HCT116 (cell line): ENCODE measurements at regions not wholly inside any gene's neighbourhood (a gene's known extent, or its start where the extent isn't known, plus 50 kb on each side); places are given as distances from the start of the nearest gene placed in this dataset.

Experiments used
- ATAC-seq: fragments of 200-7000 bp; cut with Tn5 transposase; 2 replicates; pipeline ENCODE4 v1.9.1; 2020; ENCODE audit warnings: mild to moderate bottlenecking, moderate library complexity
- BruUV-seq: library from RNA; stranded (reverse); fragments of 400-500 nt; replicated peaks from 2 replicates; lab custom pipeline; 2021; lab: Mats Ljungman, UMichigan
- CTCF ChIA-PET: fragments of 300-600 bp; sonication (Branson Sonifier 250); formaldehyde crosslinking; loops from one replicate; lab custom pipeline; 2021; ENCODE audit warnings: antibody characterized with exemption; lab: Charles Lee
- POLR2A ChIA-PET: fragments of 300-600, 350-600 bp; sonication (Branson Sonifier 250); formaldehyde crosslinking; loops from one replicate; lab custom pipeline; 2021; ENCODE audit warnings: antibody characterized with exemption; lab: Charles Lee
- RAD21 ChIA-PET, 2 experiments: fragments of 300-600 bp; sonication (Branson Sonifier 250); formaldehyde crosslinking; loops; one replicate each; lab custom pipeline; 2023; ENCODE audit warnings: low total read pairs in 2 of 2; ENCODE audit not compliant: uncharacterized antibody in 2 of 2, unreplicated experiment in 2 of 2, low non-redundant PET in 1 of 2; lab: Charles Lee
- DNase-seq: peaks from one replicate; pipeline ENCODE4 v3.0.0-alpha.2; 2010; ENCODE audit warnings: low read depth, low spot score
- H2AFZ ChIP-seq: fragments of 200-600 bp; shearing (Covaris generic), sonication (generic); 2 replicates; pipeline ENCODE4 v1.6.1; 2017; ENCODE audit warnings: low read depth, mixed run types, mixed read lengths, antibody characterized with exemption, low read length; ENCODE audit not compliant: poor library complexity, severe bottlenecking
- H3K27ac ChIP-seq: 2 replicates; pipeline ENCODE4 v1.5.1; 2012; ENCODE audit warnings: low read depth, low read length
- H3K27me3 ChIP-seq: fragments of 200-600 bp; sonication (generic); 2 replicates; pipeline ENCODE4 v1.6.1; 2016; ENCODE audit warnings: mixed run types, low read length, mixed read lengths; ENCODE audit not compliant: insufficient read depth
- H3K36me3 ChIP-seq, 2 experiments: fragments of 200-500 bp in 1 of 2; fragments of 200-600 bp in 1 of 2; sonication (Bioruptor generic) in 1 of 2; sonication (generic) in 1 of 2; 2 replicates each; pipeline versions ENCODE4 v1.5.1 to v1.6.1; 2014 to 2016; ENCODE audit warnings: low read length in 2 of 2, inconsistent platforms in 1 of 2, mixed read lengths in 1 of 2, mixed run types in 1 of 2; ENCODE audit not compliant: insufficient read depth in 2 of 2, control insufficient read depth in 1 of 2
- H3K4me1 ChIP-seq, 2 experiments: fragments of 200-600 bp in 1 of 2; sonication (generic) in 1 of 2; 2 replicates each; pipeline versions ENCODE4 v1.5.1 to v1.6.1; 2012 to 2017; ENCODE audit warnings: low read length in 2 of 2, inconsistent platforms in 1 of 2, mild to moderate bottlenecking in 1 of 2, mixed read lengths in 1 of 2, mixed run types in 1 of 2, moderate library complexity in 1 of 2; ENCODE audit not compliant: insufficient read depth in 2 of 2, control insufficient read depth in 1 of 2
- H3K4me2 ChIP-seq: fragments of 200-600 bp; sonication (generic); 2 replicates; pipeline ENCODE4 v1.6.1; 2017; ENCODE audit warnings: mixed run types, low read length, mixed read lengths
- H3K4me3 ChIP-seq, 2 experiments: fragments of 200-600 bp in 1 of 2; sonication (generic) in 1 of 2; replicated peaks in 1 of 2; 2 replicates each; pipeline ENCODE4 v1.5.1; 2011 to 2016; ENCODE audit warnings: low read length in 2 of 2, control low read depth in 1 of 2, low read depth in 1 of 2, mild to moderate bottlenecking in 1 of 2, mixed read lengths in 1 of 2, mixed run types in 1 of 2
- H3K79me2 ChIP-seq: fragments of 200-600 bp; sonication (generic); 2 replicates; pipeline ENCODE4 v1.6.1; 2017; ENCODE audit warnings: mild to moderate bottlenecking, mixed run types, low read length, moderate library complexity, mixed read lengths; ENCODE audit not compliant: insufficient read depth
- H3K9ac ChIP-seq: fragments of 200-600 bp; sonication (generic); 2 replicates; pipeline ENCODE4 v1.6.1; 2016; ENCODE audit warnings: low read length, mixed read lengths
- H3K9me2 ChIP-seq: fragments of 200-600 bp; sonication (generic), shearing (Covaris generic); 2 replicates; pipeline ENCODE4 v1.6.1; 2017; ENCODE audit warnings: mixed run types, mild to moderate bottlenecking, moderate library complexity; ENCODE audit not compliant: insufficient read depth
- H3K9me3 ChIP-seq, 2 experiments: fragments of 200-500 bp in 1 of 2; fragments of 200-600 bp in 1 of 2; sonication (Bioruptor generic) in 1 of 2; sonication (generic) in 1 of 2; 2 replicates each; pipeline ENCODE4 v1.6.1; 2014 to 2017; ENCODE audit warnings: low read length in 2 of 2, mixed read lengths in 2 of 2, inconsistent platforms in 1 of 2, low read depth in 1 of 2, mild to moderate bottlenecking in 1 of 2, mixed run types in 1 of 2, moderate library complexity in 1 of 2; ENCODE audit not compliant: control insufficient read depth in 1 of 2, insufficient read depth in 1 of 2
- H4K20me1 ChIP-seq: fragments of 200-600 bp; sonication (generic), shearing (Covaris generic); 2 replicates; pipeline ENCODE4 v1.6.1; 2017; ENCODE audit warnings: mixed run types, mild to moderate bottlenecking, moderate library complexity; ENCODE audit not compliant: insufficient read depth
- ATF3 ChIP-seq: IDR thresholded peaks from 2 replicates; pipeline ENCODE4 v1.6.1; 2012
- CBX3 ChIP-seq: IDR thresholded peaks from 2 replicates; pipeline ENCODE4 v1.6.1; 2012; ENCODE audit warnings: low read depth
- CEBPB ChIP-seq: IDR thresholded peaks from 2 replicates; pipeline ENCODE4 v1.6.1; 2012; ENCODE audit warnings: low read depth
- EGR1 ChIP-seq: IDR thresholded peaks from 2 replicates; pipeline ENCODE4 v1.6.1; 2012; ENCODE audit warnings: low read depth
- ELF1 ChIP-seq: IDR thresholded peaks from 2 replicates; pipeline ENCODE4 v1.6.1; 2012; ENCODE audit warnings: low read depth, borderline replicate concordance
- FOSL1 ChIP-seq: IDR thresholded peaks from 2 replicates; pipeline ENCODE4 v1.6.1; 2012; ENCODE audit warnings: low read depth
- POLR2A ChIP-seq: IDR thresholded peaks from 2 replicates; pipeline ENCODE4 v1.7.0; 2011; ENCODE audit warnings: borderline replicate concordance; ENCODE audit not compliant: insufficient read depth, insufficient read length; ENCODE audit errors: extremely low read depth
- POLR2AphosphoS5 ChIP-seq: IDR thresholded peaks from 2 replicates; pipeline ENCODE4 v1.6.1; 2011; ENCODE audit warnings: mild to moderate bottlenecking, low read depth, low read length, moderate library complexity
- RAD21 ChIP-seq: IDR thresholded peaks from 2 replicates; pipeline ENCODE4 v1.6.1; 2012; ENCODE audit warnings: low read depth, mild to moderate bottlenecking
- REST ChIP-seq: IDR thresholded peaks from 2 replicates; pipeline ENCODE4 v1.6.1; 2012; ENCODE audit warnings: low read depth
- SIN3A ChIP-seq: IDR thresholded peaks from 2 replicates; pipeline ENCODE4 v1.6.1; 2012; ENCODE audit warnings: low read depth
- SRF ChIP-seq: IDR thresholded peaks from 2 replicates; pipeline ENCODE4 v1.6.1; 2012; ENCODE audit warnings: low read depth
- YY1 ChIP-seq: IDR thresholded peaks from 2 replicates; pipeline ENCODE4 v1.6.1; 2011; ENCODE audit warnings: low read length, low read depth, moderate library complexity, mild to moderate bottlenecking; ENCODE audit not compliant: insufficient replicate concordance; ENCODE audit errors: extremely low read depth
- ZBTB33 ChIP-seq: IDR thresholded peaks from 2 replicates; pipeline ENCODE4 v1.6.1; 2011; ENCODE audit warnings: mild to moderate bottlenecking, low read length, moderate library complexity; ENCODE audit not compliant: insufficient replicate concordance; ENCODE audit errors: extremely low read depth
- ZFX ChIP-seq: fragments of 450-650 bp; IDR thresholded peaks from 2 replicates; pipeline ENCODE4 v1.6.1; 2017
- intact Hi-C: fragments of 100-400 bp; cut with micrococcal nuclease; formaldehyde crosslinking; loops from 2 replicates; pipeline ENCODE4 v1.10.0; 2022

- ChIA-PET RAD21 (no interaction called here), CTCF (no interaction called here), POLR2A (no interaction called here)
- Histone ChIP-seq H3K9me2 (no peaks in the 10 kb centered on the region), H3K4me1 (no peaks in the 10 kb centered on the region), H4K20me1 (no peaks in the 10 kb centered on the region), H3K27ac (no peak overlapping the region), H3K79me2 (no peaks in the 10 kb centered on the region), H3K27me3 (no peaks in the 10 kb centered on the region), H3K36me3 (no peaks in the 10 kb centered on the region), H3K4me3 (no peak overlapping the region), H2AFZ (no peak overlapping the region), H3K9me3 (peaks cover 0 to 10% of the 10 kb centered on the region in 2 experiments; a peak in 2 of 4 replicates), H3K9ac (no peak overlapping the region), H3K4me2 (no peak overlapping the region)
- intact Hi-C loops, result loop anchor here (10.0 kb wide), 1 partner anchor 63 kb away; no protein-coding TSS in a partner anchor
- BruUV-seq, result no TSS peak
- TF ChIP-seq CBX3 (no peak), YY1 (no peak), ELF1 (no peak), POLR2A (no peak)
- no peak for ATAC-seq
- no peak for DNase-seq
Observed at GRCh38 chr9:13817754-13818278, 496.1 kb downstream of the NFIB start.

GRCh38 chr9:13816837-13817236, 497.1 kb downstream of the NFIB start:
- no TSS peak for BruUV-seq
- TF ChIP-seq CEBPB, result no peak
- TF ChIP-seq REST, result no peak
- no peak for TF ChIP-seq SIN3A
- TF ChIP-seq RAD21, result no peak
- TF ChIP-seq EGR1, result no peak
- no peak for TF ChIP-seq ATF3
- TF ChIP-seq ZBTB33, result no peak
- no peak for TF ChIP-seq POLR2AphosphoS5
- no peak for TF ChIP-seq SRF
- TF ChIP-seq YY1, result no peak
- TF ChIP-seq ELF1, result no peak
- no peak for TF ChIP-seq ZFX
- TF ChIP-seq FOSL1, result no peak
- Histone ChIP-seq H3K27me3 (no peaks in the 10 kb centered on the region), H3K27ac (no peak overlapping the region), H3K79me2 (no peaks in the 10 kb centered on the region), H3K4me1 (no peaks in the 10 kb centered on the region), H3K4me2 (no peak overlapping the region), H3K9me2 (no peaks in the 10 kb centered on the region), H3K9me3 (peaks cover 0 to 10% of the 10 kb centered on the region in 2 experiments; a peak in 2 of 4 replicates), H3K4me3 (no peak overlapping the region), H3K9ac (no peak overlapping the region), H3K36me3 (no peaks in the 10 kb centered on the region), H2AFZ (no peak overlapping the region), H4K20me1 (no peaks in the 10 kb centered on the region)
- DNase-seq (no peak), ATAC-seq (no peak)
- intact Hi-C loops, result loop anchor here (10.0 kb wide), 1 partner anchor 62 kb away; no protein-coding TSS in a partner anchor
- ChIA-PET RAD21 (no interaction called here), CTCF (no interaction called here), POLR2A (no interaction called here)
